ENCODE measurements at regions not wholly inside any gene's neighbourhood (a gene's known extent, or its start where the extent isn't known, plus 50 kb on each side); places are given as distances from the start of the nearest gene placed in this dataset.

DNA sequence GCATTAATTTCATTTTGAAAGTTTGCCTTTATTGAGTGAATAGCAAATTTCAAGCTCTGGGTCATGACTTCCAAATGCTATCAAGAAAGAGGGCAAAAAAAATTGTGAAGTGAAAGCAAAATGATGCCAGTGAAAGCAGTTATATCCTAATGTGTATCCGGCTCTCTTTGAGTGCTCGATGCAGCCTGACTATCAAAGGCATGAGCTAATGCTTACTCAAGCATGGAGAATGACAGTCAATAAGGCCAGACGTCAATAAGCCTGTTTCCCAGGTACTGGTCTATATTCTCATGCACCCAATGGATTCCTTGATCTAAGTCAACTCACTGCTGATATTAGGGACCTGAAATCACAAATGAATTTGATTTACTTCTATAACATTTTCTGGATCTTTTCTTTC, 435.5 kb downstream of the CAAP1 start:
- TF ChIP-seq POLR2AphosphoS5 (IDR thresholded peaks at IDR 0.05; ENCODE audit: low read depth, low read length) (no peak), TAF1 (IDR thresholded peaks at IDR 0.05; ENCODE audit: borderline replicate concordance, insufficient read depth, low read length) (no peak)

Data from PFSK-1 (cell line).